WERI-Rb-1 (cell line): ENCODE measurements at regions not wholly inside any gene's neighbourhood (a gene's known extent, or its start where the extent isn't known, plus 50 kb on each side); places are given as distances from the start of the nearest gene placed in this dataset.

Experiments used
- DNase-seq: peaks from one replicate; pipeline ENCODE4 v3.0.0-alpha.2; 2020
- H3K27ac ChIP-seq: fragments of 250-450 bp; sonication (Bioruptor Pico); 2 replicates; pipeline ENCODE4 v1.5.1; 2020; ENCODE audit warnings: mild to moderate bottlenecking, moderate library complexity
- H3K27me3 ChIP-seq: fragments of 250-450 bp; sonication (Bioruptor Pico); 2 replicates; pipeline ENCODE4 v1.5.1; 2021; ENCODE audit warnings: mild to moderate bottlenecking, low read depth, moderate library complexity; ENCODE audit not compliant: insufficient read depth, severe bottlenecking
- H3K36me3 ChIP-seq: fragments of 250-450 bp; sonication (Bioruptor Pico); 2 replicates; pipeline ENCODE4 v1.5.1; 2020; ENCODE audit warnings: mild to moderate bottlenecking, moderate library complexity
- H3K4me3 ChIP-seq: 2 replicates; pipeline ENCODE4 v1.5.1; 2011; ENCODE audit warnings: low read depth, mild to moderate bottlenecking, control low read depth, low read length
- H3K9me3 ChIP-seq: fragments of 250-450 bp; sonication (Bioruptor Pico); 2 replicates; pipeline ENCODE4 v1.5.1; 2021; ENCODE audit warnings: mild to moderate bottlenecking, moderate library complexity; ENCODE audit not compliant: severe bottlenecking
- TF ChIP-seq, protein P1 (sequence below): IDR thresholded peaks from 2 replicates; pipeline ENCODE4 v1.5.1; 2011; ENCODE audit warnings: low read depth, mild to moderate bottlenecking, control low read depth, inconsistent platforms, low read length

DNA sequence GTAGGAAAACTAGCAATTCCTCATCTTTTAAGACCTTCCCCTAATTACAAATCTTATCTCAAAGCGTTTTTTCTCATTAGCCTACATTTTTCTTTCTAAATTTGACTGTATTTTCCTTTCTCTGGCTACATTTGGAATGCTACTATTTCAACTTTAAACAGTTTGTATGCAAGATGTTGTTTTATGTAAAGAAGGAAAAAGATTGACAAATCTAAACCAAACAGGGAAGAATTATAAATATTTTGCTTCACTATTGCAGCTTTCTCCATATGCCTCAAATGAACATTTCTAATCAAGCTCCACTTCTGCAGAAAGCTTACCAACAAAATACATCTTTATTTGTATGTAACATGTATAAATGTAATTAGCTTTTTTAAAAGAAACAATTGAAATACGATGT is 156.2 kb downstream of the MZT1 start:
- no peak overlapping the region for H3K27ac ChIP-seq
- no peak overlapping the region for H3K4me3 ChIP-seq
- H3K27me3 ChIP-seq, result no peaks in the 10 kb centered on the region
- DNase-seq, result no peak
- TF ChIP-seq, protein P1, sequence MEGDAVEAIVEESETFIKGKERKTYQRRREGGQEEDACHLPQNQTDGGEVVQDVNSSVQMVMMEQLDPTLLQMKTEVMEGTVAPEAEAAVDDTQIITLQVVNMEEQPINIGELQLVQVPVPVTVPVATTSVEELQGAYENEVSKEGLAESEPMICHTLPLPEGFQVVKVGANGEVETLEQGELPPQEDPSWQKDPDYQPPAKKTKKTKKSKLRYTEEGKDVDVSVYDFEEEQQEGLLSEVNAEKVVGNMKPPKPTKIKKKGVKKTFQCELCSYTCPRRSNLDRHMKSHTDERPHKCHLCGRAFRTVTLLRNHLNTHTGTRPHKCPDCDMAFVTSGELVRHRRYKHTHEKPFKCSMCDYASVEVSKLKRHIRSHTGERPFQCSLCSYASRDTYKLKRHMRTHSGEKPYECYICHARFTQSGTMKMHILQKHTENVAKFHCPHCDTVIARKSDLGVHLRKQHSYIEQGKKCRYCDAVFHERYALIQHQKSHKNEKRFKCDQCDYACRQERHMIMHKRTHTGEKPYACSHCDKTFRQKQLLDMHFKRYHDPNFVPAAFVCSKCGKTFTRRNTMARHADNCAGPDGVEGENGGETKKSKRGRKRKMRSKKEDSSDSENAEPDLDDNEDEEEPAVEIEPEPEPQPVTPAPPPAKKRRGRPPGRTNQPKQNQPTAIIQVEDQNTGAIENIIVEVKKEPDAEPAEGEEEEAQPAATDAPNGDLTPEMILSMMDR, result no peak
- no peaks in the 10 kb centered on the region for H3K36me3 ChIP-seq
- H3K9me3 ChIP-seq, result no peaks in the 10 kb centered on the region

DNA sequence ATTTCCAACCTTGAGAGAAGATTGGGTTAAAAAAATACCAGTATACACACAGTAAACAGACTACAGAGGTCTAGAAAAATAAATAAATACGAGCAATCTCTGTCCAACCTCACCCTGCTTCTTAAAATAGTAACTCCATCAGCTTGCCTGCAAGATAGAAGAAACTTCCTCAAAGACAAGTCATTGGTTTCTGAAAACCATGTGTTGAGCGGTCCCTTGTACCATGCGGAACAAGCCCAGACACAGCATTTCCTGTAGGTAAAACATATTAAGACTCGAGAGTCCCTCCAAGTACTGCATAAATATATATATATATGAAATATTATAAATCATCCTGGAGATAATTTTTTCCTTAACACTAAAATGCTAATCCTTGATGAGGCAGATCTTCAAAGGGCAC is 157.4 kb downstream of the MZT1 start:
- TF ChIP-seq, protein P1, result no peak
- DNase-seq, result no peak
- H3K9me3 ChIP-seq, result no peaks in the 10 kb centered on the region
- H3K4me3 ChIP-seq, result no peak overlapping the region
- H3K27ac ChIP-seq, result no peak overlapping the region
- no peaks in the 10 kb centered on the region for H3K27me3 ChIP-seq
- no peaks in the 10 kb centered on the region for H3K36me3 ChIP-seq

DNA sequence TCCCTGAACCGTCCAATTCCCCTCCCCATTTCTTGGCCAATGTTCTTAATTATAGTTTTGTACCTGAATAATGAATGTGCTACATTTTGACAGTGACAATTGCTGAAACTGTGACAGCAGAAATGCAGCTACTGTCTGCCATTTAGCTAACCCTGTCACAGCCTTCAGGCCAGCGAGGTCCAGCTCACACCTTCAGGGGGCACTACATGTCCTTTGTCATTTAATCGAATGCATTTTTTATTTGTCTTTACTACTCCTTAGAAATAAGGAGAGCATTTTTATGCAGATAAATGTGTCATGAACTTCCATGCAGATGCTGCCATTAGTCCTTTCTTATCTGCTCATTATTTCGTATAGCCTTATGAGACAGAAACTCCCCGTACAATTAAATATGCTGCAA is 159.9 kb downstream of the MZT1 start:
- Histone ChIP-seq H3K27ac (no peak overlapping the region), H3K4me3 (no peak overlapping the region)
- TF ChIP-seq, protein P1, result peak; percentile 50

DNA sequence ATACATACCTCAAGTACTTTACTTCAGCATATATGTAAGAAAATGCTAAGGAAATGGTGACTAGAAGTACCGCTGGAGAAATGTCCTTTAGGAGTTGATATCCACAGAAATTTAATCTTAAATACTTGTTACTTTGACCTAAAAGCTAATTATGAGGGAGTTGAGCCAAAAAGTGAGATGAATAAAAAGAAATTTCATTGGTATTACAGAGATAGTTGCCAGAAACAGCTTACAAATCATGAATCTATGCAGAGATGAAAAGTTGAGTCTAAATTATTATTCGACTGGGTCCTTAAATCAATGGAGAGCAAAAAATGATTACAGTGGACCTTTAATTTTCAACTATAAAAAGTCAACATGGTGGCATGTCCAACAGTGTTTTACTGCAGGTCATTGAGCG is 160.9 kb downstream of the MZT1 start:
- TF ChIP-seq, protein P1, result no peak
- Histone ChIP-seq H3K27ac (no peak overlapping the region), H3K27me3 (no peaks in the 10 kb centered on the region), H3K9me3 (no peaks in the 10 kb centered on the region), H3K36me3 (no peaks in the 10 kb centered on the region), H3K4me3 (no peak overlapping the region)
- no peak for DNase-seq

More for the DNA sequence above, 159.9 kb downstream of the MZT1 start:
- DNase-seq, result peak; percentile 17
- Histone ChIP-seq H3K27me3 (no peaks in the 10 kb centered on the region), H3K36me3 (no peaks in the 10 kb centered on the region), H3K9me3 (no peaks in the 10 kb centered on the region)

DNA sequence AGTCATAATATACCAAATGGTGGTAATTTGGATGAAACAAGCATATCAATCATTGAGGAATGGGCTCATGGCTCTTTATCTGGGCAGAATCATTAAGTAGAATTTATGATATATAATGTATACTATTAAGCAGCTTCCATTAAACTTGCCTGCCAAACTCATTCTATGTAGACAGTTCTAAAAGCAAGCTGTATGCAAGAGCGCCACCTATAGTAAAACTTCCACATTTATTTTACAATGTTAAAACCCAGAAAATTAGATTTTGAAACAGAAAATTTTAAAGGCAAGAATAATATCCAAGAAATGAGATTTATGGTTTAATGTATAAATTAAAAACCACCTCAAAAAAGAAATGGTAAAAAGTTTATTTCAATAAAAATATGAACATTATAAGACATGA is 161.5 kb downstream of the MZT1 start:
- H3K27me3 ChIP-seq, result no peaks in the 10 kb centered on the region
- TF ChIP-seq, protein P1, result 0 out of 2 replicates have a peak, but pooled peaks have one; percentile 21
- no peak for DNase-seq
- H3K27ac ChIP-seq, result no peak overlapping the region
- no peak overlapping the region for H3K4me3 ChIP-seq
- no peaks in the 10 kb centered on the region for H3K36me3 ChIP-seq
- H3K9me3 ChIP-seq, result no peaks in the 10 kb centered on the region

DNA sequence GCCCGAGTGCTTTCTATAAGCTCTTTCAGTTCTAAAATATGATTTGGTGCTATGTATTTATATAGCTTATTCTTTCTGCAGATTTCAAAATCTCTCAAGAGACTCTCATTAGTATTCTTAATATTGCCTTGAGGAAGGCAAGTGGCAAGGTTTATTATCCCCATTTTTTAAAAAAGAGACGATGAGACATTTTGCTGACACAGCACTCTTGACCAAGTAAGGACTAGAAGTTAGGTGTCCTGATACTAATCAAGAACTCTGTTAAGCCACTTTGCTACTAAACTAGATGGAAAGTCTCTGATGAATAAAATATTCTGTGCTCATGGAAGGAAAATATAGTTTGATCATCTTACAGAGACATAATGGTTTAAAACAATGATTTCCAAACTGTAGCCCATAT is 164.7 kb downstream of the MZT1 start:
- no peak overlapping the region for H3K4me3 ChIP-seq
- no peaks in the 10 kb centered on the region for H3K36me3 ChIP-seq
- no peak overlapping the region for H3K27ac ChIP-seq
- no peak for DNase-seq
- H3K27me3 ChIP-seq, result no peaks in the 10 kb centered on the region
- no peaks in the 10 kb centered on the region for H3K9me3 ChIP-seq
- TF ChIP-seq, protein P1, result no peak
